Transverse colon (tissue), 4 donors: ENCODE measurements at regions not wholly inside any gene's neighbourhood (a gene's known extent, or its start where the extent isn't known, plus 50 kb on each side); places are given as distances from the start of the nearest gene placed in this dataset.

Experiments used
- EP300 ChIP-seq: sonication (generic); formaldehyde crosslinking; IDR thresholded peaks from one replicate; pipeline ENCODE4 v1.6.1; 2017; ENCODE audit warnings: antibody characterized with exemption, low read depth
- POLR2AphosphoS5 ChIP-seq, 3 donors: sonication (generic); formaldehyde crosslinking; IDR thresholded peaks; one replicate each; pipeline ENCODE4 v1.6.1; 2016; ENCODE audit warnings: antibody characterized with exemption in 3 of 3
- TF ChIP-seq, protein P1 (sequence below), 5 experiments: fragments of 200-600 bp in 3 of 5; fragments of 450-650 bp in 2 of 5; sonication (generic) in 3 of 5; IDR thresholded peaks; 1 replicate in 2 of 5; 2 replicates in 3 of 5; pipeline ENCODE4 v1.5.1; 2016 to 2017; ENCODE audit warnings: antibody characterized with exemption in 5 of 5, inconsistent platforms in 3 of 5, mild to moderate bottlenecking in 2 of 5, moderate library complexity in 1 of 5

DNA sequence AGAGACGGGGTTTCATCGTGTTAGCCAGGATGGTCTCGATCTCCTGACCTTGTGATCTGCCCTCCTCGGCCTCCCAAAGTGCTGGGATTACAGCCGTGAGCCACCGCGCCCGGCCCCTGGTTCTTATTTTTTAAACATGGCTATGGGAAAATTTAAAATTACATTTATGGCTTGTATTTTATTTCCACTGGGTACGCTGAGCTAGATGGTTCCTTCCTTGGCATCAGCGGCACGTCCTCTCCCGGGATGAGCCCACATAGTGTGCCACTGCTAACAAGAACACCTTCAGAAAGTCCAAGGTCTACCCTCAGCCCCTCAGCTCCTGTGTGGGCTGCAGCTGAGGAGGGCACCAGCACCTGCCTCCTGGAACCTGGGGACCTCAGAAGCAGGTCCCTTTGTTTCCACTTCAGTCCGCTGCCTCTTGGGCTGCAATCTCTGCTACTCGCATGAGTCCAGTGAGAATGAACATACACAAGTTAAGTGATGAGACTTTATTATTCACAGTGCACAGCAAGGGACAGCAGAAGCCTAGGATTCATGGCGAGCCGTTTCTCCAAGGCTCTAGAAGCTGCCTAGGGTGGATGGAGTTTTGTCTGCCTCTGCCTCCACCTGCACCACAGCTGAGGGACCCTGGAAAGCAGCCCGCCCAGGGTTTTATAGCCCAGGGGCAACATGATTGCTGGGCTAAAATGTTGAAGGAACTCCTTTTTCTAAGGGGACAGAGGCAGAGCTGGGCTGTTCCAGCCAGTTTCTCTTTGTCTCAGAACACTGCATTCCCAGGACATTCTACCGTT lies 107.5 kb upstream of the TEX51 start:
- TF ChIP-seq, protein P1, sequence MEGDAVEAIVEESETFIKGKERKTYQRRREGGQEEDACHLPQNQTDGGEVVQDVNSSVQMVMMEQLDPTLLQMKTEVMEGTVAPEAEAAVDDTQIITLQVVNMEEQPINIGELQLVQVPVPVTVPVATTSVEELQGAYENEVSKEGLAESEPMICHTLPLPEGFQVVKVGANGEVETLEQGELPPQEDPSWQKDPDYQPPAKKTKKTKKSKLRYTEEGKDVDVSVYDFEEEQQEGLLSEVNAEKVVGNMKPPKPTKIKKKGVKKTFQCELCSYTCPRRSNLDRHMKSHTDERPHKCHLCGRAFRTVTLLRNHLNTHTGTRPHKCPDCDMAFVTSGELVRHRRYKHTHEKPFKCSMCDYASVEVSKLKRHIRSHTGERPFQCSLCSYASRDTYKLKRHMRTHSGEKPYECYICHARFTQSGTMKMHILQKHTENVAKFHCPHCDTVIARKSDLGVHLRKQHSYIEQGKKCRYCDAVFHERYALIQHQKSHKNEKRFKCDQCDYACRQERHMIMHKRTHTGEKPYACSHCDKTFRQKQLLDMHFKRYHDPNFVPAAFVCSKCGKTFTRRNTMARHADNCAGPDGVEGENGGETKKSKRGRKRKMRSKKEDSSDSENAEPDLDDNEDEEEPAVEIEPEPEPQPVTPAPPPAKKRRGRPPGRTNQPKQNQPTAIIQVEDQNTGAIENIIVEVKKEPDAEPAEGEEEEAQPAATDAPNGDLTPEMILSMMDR (IDR thresholded peaks at IDR 0.05), result no peak
- TF ChIP-seq POLR2AphosphoS5 (IDR thresholded peaks at IDR 0.05) (no peak), EP300 (no peak)
